ENCODE measurements at regions not wholly inside any gene's neighbourhood (a gene's known extent, or its start where the extent isn't known, plus 50 kb on each side); places are given as distances from the start of the nearest gene placed in this dataset.

DNA sequence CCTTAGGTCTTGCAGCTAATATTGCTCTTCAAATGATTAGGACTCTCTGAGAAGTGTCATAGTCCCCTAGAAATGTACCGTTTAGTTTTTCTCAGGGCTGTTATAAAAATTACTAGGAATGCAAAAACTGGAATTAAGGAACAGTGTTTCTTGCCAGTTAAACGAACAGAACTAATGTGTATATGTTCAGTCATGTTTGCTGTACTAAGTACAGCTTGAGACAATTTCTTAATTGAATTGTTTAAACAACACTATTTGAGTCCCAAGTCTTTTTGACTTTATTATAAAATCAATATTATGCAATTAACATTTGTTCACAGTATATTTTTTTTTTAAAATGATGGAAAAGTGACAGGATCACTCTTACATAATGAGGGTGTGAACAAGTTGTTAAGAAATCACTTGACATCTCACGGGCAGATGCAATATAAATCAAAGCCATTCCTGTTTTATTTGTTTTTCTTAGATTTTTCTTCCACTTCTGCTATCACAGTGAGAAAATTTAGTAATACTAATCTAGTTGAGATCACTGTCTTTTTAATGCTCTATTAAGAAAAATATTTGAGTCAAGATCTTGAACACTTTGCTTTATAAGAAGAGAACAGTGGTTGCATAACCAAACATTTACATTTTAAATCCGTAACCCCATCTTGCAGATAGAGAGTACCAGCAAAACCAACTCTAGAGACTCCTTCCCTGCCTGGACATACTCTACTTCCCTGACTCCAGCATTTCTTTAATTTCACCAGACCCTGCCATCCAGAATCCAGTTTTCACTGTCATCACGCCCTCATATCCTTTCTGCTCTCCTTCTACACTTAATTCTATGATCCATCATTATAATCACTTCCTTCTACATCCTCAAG is 140.7 kb upstream of the KITLG start:
- no peak for ATAC-seq
- Histone ChIP-seq H3K27ac (no peak overlapping the region), H3K4me3 (no peak overlapping the region), H3K36me3 (no peaks in the 10 kb centered on the region), H3K9me3 (no peaks in the 10 kb centered on the region), H3K27me3 (no peaks in the 10 kb centered on the region), H3K4me1 (no peaks in the 10 kb centered on the region)
- no peak for TF ChIP-seq POLR2A (IDR thresholded peaks at IDR 0.05)
- TF ChIP-seq CTCF (IDR thresholded peaks at IDR 0.05): no peak
- DNase-seq: no peak
- intact Hi-C loops (cut with DNase I): no loop called here
- 90 to 95% (median 92%) methylated on average over 5 of the region's 5 CpGs for WGBS, 4 donors

DNA sequence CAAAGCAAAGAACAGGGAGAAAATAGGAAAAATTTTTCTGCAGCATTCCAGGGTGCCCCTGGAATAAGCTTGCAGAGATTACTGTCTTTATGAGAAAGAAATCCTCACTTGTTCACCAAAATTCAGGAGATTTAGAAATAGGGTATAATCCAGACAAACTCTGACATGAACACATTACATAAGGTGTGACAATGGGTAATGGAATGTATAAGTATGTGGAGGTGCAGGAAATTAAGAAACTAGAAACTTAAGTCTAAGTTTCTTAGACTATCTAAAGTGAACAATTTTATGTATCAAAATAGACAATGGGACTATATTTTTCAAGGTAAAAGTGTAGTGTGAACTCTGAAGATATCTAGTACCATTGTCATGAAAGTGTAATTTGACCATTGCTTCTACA is 140.0 kb upstream of the KITLG start:
- Histone ChIP-seq H3K27ac (no peak overlapping the region), H3K9me3 (no peaks in the 10 kb centered on the region), H3K27me3 (no peaks in the 10 kb centered on the region), H3K36me3 (no peaks in the 10 kb centered on the region), H3K4me3 (no peak overlapping the region), H3K4me1 (no peaks in the 10 kb centered on the region)
- DNase-seq: no peak
- TF ChIP-seq CTCF (IDR thresholded peaks at IDR 0.05) (no peak), POLR2A (IDR thresholded peaks at IDR 0.05) (no peak)
- ATAC-seq: no peak
- intact Hi-C loops (cut with DNase I): no loop called here

- no peak for DNase-seq
- no peak for TF ChIP-seq POLR2A (IDR thresholded peaks at IDR 0.05)
- no peak for TF ChIP-seq CTCF (IDR thresholded peaks at IDR 0.05)
- Histone ChIP-seq H3K9me3 (no peaks in the 10 kb centered on the region), H3K27ac (no peak overlapping the region), H3K4me3 (no peak overlapping the region), H3K36me3 (no peaks in the 10 kb centered on the region), H3K27me3 (no peaks in the 10 kb centered on the region), H3K4me1 (no peaks in the 10 kb centered on the region)
- intact Hi-C loops (cut with DNase I): no loop called here
- ATAC-seq: no peak
These were observed 136.9 kb upstream of the KITLG start for GRCh38 chr12:88717188-88717587.

DNA sequence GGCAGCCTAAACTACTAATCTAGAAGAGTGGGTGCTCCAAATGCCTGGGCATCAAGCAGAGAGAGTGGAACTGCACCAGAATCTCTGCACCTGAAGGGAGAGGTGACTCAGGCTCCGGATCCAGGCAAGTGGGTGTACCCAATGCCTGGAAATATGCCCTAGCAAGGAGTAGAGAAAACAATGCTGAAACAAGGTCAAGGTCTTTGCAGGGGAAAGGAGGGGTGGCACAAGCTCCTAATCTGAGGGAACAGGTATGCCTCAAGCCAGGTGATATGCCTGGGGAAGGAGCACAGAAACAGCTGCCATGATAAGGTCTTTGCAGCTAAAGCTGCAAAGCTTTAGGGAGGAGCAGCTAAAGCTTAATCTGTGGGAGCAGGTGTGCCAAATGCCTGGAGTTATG is 136.0 kb upstream of the KITLG start:
- Histone ChIP-seq H3K27me3 (no peaks in the 10 kb centered on the region), H3K27ac (no peak overlapping the region), H3K4me1 (no peaks in the 10 kb centered on the region), H3K36me3 (no peaks in the 10 kb centered on the region), H3K9me3 (no peaks in the 10 kb centered on the region), H3K4me3 (no peak overlapping the region)
- 88 to 100% (median 93%) methylated on average over 1 of the region's 1 CpG for WGBS, 4 donors
- intact Hi-C loops (cut with DNase I): no loop called here
- DNase-seq (no peak), ATAC-seq (no peak)
- TF ChIP-seq POLR2A (IDR thresholded peaks at IDR 0.05): no peak
- no peak for TF ChIP-seq CTCF (IDR thresholded peaks at IDR 0.05)

Data from heart left ventricle (tissue), 16 donors.